ENCODE measurements at regions not wholly inside any gene's neighbourhood (a gene's known extent, or its start where the extent isn't known, plus 50 kb on each side); places are given as distances from the start of the nearest gene placed in this dataset.
"Not testable (repeated sequence)": the region's sequence is repeated elsewhere in the genome, so short reads cannot be mapped to it uniquely, and the experiment has no call there.

DNA sequence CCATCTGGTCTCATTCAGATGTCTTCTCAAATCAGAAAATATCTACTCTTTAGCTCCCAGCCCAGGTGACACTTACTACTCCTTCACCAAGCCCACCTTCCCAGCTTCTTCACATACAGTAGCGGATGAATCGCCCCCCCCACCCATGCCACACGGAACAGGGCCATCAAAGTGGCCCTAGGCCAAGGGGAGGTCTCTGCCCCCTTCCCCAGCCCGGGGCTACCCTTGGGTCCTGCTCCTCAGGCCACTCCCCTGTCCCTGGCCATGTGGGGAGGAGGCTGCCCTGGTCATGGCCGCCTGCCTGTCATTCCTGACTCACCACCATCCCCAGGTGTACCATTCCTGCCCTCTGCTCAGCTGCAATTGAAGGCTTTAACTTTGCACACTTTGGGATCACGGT, 142.8 kb downstream of the NECTIN1 start:
- Histone ChIP-seq H3K4me3 (no peak overlapping the region), H3K4me1 (replicated peaks) (no peaks in the 10 kb centered on the region), H3K27ac (no peak overlapping the region), H3K36me3 (no peaks in the 10 kb centered on the region), H3K9me3 (no peaks in the 10 kb centered on the region), H3K27me3 (replicated peaks; ENCODE audit: insufficient read depth) (no peaks in the 10 kb centered on the region)
- DNase-seq (ENCODE audit: low spot score): no peak
- intact Hi-C loops (cut with DNase I): no loop called here
- TF ChIP-seq POLR2AphosphoS5 (IDR thresholded peaks at IDR 0.05) (no peak), POLR2A (IDR thresholded peaks at IDR 0.05) (no peak)
- TF ChIP-seq, protein P1, sequence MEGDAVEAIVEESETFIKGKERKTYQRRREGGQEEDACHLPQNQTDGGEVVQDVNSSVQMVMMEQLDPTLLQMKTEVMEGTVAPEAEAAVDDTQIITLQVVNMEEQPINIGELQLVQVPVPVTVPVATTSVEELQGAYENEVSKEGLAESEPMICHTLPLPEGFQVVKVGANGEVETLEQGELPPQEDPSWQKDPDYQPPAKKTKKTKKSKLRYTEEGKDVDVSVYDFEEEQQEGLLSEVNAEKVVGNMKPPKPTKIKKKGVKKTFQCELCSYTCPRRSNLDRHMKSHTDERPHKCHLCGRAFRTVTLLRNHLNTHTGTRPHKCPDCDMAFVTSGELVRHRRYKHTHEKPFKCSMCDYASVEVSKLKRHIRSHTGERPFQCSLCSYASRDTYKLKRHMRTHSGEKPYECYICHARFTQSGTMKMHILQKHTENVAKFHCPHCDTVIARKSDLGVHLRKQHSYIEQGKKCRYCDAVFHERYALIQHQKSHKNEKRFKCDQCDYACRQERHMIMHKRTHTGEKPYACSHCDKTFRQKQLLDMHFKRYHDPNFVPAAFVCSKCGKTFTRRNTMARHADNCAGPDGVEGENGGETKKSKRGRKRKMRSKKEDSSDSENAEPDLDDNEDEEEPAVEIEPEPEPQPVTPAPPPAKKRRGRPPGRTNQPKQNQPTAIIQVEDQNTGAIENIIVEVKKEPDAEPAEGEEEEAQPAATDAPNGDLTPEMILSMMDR (IDR thresholded peaks at IDR 0.05): no peak
- WGBS: 86% methylated on average over 5 of the region's 6 CpGs

DNA sequence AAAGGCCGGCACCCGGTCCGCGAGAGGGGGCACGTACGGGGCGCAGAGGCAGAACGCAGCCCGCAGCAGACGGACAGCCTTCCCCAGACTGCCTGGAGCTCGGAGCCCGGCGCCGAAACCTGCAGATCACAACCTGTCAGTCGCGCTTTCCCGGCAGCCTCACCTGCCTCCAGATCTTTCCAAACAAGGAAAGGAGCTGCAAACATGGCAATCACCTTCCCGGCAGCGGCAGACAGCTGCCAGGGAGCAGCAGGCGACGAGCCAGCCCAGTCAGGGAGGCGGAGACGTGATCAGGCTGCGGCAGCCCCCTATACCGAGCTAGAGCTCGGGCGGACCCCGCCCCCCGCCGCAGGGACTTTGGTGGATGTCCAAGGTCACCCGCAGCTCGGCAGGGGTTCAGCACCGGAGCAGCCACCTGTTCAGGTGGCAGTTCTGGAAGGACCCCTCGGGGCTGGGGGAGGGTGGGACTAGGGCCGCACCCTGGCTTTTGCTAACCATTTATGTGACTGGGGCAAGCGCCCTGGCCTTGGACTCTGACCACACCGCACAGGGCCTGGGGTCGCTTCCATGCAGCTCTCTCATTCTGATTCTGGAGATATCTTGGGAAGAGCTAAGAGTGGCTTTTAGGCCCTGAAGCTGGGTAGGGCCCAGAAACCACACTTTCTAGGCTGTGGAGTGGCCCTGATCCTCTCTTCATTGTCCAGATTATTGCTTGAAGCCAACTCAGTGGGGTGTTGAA, 143.8 kb downstream of the NECTIN1 start:
- DNase-seq (ENCODE audit: low spot score): peak; percentile 84
- no peaks in the 10 kb centered on the region for H3K9me3 ChIP-seq
- no peaks in the 10 kb centered on the region for H3K4me1 ChIP-seq (replicated peaks)
- intact Hi-C loops (cut with DNase I): no loop called here
- WGBS: 8% methylated on average over 32 of the region's 38 CpGs
- no peaks in the 10 kb centered on the region for H3K36me3 ChIP-seq
- H3K27ac ChIP-seq: peak overlapping the region; percentile 50 to 76
- no peaks in the 10 kb centered on the region for H3K27me3 ChIP-seq (replicated peaks; ENCODE audit: insufficient read depth)
- TF ChIP-seq POLR2AphosphoS5 (IDR thresholded peaks at IDR 0.05) (peak; percentile 87), POLR2A (IDR thresholded peaks at IDR 0.05) (peak; percentile 48)
- TF ChIP-seq, protein P1 (IDR thresholded peaks at IDR 0.05): no peak
- peak overlapping the region; percentile 18 to 39 for H3K4me3 ChIP-seq

DNA sequence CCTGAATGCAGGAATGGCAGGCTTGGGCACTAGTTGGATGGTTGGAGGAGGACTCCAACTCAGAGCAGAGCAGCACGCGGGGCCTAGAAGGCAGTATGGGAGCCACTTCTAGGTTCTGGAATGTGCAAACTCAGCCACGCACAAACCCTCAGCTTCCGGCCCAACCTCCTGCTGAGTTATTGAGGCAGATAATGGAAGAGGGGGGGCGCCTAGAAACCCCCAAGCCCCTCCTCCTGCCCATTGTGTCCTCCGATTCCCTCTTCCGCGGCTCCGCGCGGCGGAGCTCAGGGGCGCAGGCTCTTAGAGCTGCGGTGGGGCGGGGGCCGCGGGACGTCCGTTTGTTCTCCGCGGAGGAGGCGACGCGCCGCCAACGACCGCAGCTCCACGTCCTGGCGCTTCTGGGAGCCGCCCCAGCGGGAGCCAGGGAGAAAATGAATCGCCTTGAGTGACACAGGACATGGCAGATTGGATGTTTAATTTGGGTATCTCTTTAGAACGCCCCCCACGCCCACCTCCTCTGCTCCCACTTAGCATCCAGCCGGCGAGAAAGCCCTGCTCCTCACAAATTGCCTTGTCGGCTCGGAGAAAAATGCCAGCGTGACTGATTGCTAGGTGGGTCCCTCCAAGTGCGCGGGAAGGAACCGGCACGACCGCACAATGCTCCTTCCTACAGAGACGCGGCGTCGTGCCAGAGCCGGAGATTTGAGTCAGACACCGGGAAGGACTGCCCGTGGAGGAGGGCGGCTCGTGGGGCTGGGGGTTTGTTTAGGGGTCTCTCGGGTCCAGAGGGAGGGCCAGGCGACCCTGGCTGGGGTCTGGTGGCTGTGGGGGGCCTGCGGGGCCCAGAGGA, 144.6 kb downstream of the NECTIN1 start:
- TF ChIP-seq, protein P1 (IDR thresholded peaks at IDR 0.05): peak in 1 of 4 experiments; percentile 19
- TF ChIP-seq POLR2AphosphoS5 (IDR thresholded peaks at IDR 0.05): peak; percentile 70
- TF ChIP-seq POLR2A (IDR thresholded peaks at IDR 0.05): peak; percentile 66
- DNase-seq (ENCODE audit: low spot score): peak; percentile 75
- H3K4me1 ChIP-seq (replicated peaks): no peaks in the 10 kb centered on the region
- WGBS: under 1% methylated on average over 54 of the region's 56 CpGs
- H3K27ac ChIP-seq: peak overlapping the region; percentile 50 to 76
- H3K27me3 ChIP-seq (replicated peaks; ENCODE audit: insufficient read depth): no peaks in the 10 kb centered on the region
- no peaks in the 10 kb centered on the region for H3K9me3 ChIP-seq
- H3K36me3 ChIP-seq: no peaks in the 10 kb centered on the region
- intact Hi-C loops (cut with DNase I): no loop called here
- peak overlapping the region; percentile 18 to 39 for H3K4me3 ChIP-seq

DNA sequence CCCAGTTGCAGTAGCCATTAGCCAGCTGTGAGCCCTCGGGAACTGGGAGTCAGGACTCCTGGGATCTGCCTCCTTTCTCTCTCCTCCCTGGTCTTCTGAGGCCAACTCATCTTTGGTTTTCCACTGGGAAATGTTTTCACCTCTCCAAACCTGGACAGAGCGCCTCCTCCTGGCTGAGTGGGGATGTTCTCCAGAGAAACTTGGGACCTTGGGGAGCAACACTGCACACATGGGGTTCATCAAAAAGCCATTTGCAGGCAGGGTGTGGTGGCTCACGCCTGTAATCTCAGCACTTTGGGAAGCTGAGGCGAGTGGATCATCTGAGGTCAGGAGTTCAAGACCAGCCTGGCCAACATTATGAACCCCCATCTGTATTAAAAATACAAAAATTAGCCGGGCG, 145.4 kb downstream of the NECTIN1 start:
- intact Hi-C loops (cut with DNase I): no loop called here
- TF ChIP-seq POLR2AphosphoS5 (IDR thresholded peaks at IDR 0.05) (no peak), POLR2A (IDR thresholded peaks at IDR 0.05) (no peak)
- TF ChIP-seq, protein P1 (IDR thresholded peaks at IDR 0.05): no peak
- Histone ChIP-seq H3K36me3 (no peaks in the 10 kb centered on the region), H3K4me1 (replicated peaks) (no peaks in the 10 kb centered on the region), H3K27me3 (replicated peaks; ENCODE audit: insufficient read depth) (no peaks in the 10 kb centered on the region), H3K9me3 (no peaks in the 10 kb centered on the region), H3K4me3 (no peak overlapping the region), H3K27ac (no peak overlapping the region)
- WGBS: 93% methylated on average over 6 of the region's 6 CpGs
- DNase-seq (ENCODE audit: low spot score): no peak

DNA sequence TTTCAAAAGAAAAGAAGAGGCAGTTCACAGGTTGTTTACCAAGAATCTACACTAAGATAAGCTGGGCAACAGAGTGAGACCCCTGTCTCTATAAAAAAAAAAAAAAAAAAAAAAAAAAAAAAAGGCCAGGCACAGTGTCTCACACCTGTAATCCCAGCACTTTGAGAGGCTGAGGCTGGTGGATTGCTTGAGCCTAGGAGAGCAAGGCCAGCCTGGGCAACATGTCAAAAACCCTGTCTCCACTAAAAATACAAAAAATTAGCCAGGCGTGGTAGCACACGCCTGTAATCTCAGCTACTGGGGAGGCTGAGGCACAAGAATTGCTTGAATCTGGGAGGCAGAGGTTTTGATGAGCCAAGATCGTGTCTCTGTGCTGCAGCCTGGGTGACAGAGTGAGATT, 147.6 kb downstream of the NECTIN1 start:
- H3K36me3 ChIP-seq; H3K27me3 ChIP-seq (replicated peaks; ENCODE audit: insufficient read depth); DNase-seq (ENCODE audit: low spot score); H3K4me3 ChIP-seq; H3K9me3 ChIP-seq; intact Hi-C loops (cut with DNase I); H3K27ac ChIP-seq; H3K4me1 ChIP-seq (replicated peaks): not testable (repeated sequence)
- WGBS: 85% methylated on average over 3 of the region's 3 CpGs
